ENCODE measurements at regions not wholly inside any gene's neighbourhood (a gene's known extent, or its start where the extent isn't known, plus 50 kb on each side); places are given as distances from the start of the nearest gene placed in this dataset.

DNA sequence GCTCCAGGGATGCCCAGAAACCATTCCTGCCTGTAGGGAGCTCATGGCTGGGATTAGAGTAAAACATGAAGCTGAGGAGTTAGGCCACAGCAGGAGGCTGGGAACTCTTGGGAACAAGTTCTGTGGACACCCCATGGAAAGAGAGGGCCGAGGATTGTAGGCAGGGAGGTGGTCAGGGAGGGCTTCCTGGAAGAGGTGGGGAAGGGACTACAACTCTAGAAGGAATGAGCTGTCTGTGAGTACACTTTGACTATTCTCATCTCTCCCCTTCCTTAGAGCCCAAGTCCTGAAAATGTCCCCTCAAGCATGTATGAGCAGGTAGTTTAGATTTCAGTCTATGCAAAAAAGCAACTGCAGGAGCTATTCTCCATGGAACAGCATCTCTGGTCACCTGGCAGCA, 139.9 kb upstream of the GLI2 start:
- TF ChIP-seq, protein P1, sequence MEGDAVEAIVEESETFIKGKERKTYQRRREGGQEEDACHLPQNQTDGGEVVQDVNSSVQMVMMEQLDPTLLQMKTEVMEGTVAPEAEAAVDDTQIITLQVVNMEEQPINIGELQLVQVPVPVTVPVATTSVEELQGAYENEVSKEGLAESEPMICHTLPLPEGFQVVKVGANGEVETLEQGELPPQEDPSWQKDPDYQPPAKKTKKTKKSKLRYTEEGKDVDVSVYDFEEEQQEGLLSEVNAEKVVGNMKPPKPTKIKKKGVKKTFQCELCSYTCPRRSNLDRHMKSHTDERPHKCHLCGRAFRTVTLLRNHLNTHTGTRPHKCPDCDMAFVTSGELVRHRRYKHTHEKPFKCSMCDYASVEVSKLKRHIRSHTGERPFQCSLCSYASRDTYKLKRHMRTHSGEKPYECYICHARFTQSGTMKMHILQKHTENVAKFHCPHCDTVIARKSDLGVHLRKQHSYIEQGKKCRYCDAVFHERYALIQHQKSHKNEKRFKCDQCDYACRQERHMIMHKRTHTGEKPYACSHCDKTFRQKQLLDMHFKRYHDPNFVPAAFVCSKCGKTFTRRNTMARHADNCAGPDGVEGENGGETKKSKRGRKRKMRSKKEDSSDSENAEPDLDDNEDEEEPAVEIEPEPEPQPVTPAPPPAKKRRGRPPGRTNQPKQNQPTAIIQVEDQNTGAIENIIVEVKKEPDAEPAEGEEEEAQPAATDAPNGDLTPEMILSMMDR (IDR thresholded peaks at IDR 0.05; ENCODE audit: low read depth, low read length, poor library complexity, severe bottlenecking) = no peak
- TF ChIP-seq EZH2phosphoT487 (IDR thresholded peaks at IDR 0.05; ENCODE audit: borderline replicate concordance, low read length) = no peak
